Activated naive CD8-positive, alpha-beta T cell treated with anti-CD3 and anti-CD28 coated beads for 36 hours (primary cell): ENCODE measurements at regions not wholly inside any gene's neighbourhood (a gene's known extent, or its start where the extent isn't known, plus 50 kb on each side); places are given as distances from the start of the nearest gene placed in this dataset.
"Not testable (repeated sequence)": the region's sequence is repeated elsewhere in the genome, so short reads cannot be mapped to it uniquely, and the experiment has no call there.

Experiments
- DNase-seq: peaks from one replicate; pipeline ENCODE4 v3.0.0; 2021
- H3K27ac Mint-ChIP-seq: one replicate; pipeline ENCODE4 v1.8.0; 2022; ENCODE audit warnings: mild to moderate bottlenecking, moderate library complexity, mixed read lengths
- H3K27me3 Mint-ChIP-seq: one replicate; pipeline ENCODE4 v1.8.0; 2022; ENCODE audit warnings: mild to moderate bottlenecking, mixed read lengths
- H3K36me3 Mint-ChIP-seq: one replicate; pipeline ENCODE4 v1.8.0; 2021; ENCODE audit warnings: mild to moderate bottlenecking, mixed read lengths
- H3K4me1 Mint-ChIP-seq: one replicate; pipeline ENCODE4 v1.8.0; 2021; ENCODE audit warnings: mixed read lengths
- H3K4me3 Mint-ChIP-seq: one replicate; pipeline ENCODE4 v1.8.0; 2022; ENCODE audit warnings: mild to moderate bottlenecking, moderate library complexity, mixed read lengths
- H3K9me3 Mint-ChIP-seq: one replicate; pipeline ENCODE4 v1.8.0; 2022; ENCODE audit warnings: mixed read lengths

DNA sequence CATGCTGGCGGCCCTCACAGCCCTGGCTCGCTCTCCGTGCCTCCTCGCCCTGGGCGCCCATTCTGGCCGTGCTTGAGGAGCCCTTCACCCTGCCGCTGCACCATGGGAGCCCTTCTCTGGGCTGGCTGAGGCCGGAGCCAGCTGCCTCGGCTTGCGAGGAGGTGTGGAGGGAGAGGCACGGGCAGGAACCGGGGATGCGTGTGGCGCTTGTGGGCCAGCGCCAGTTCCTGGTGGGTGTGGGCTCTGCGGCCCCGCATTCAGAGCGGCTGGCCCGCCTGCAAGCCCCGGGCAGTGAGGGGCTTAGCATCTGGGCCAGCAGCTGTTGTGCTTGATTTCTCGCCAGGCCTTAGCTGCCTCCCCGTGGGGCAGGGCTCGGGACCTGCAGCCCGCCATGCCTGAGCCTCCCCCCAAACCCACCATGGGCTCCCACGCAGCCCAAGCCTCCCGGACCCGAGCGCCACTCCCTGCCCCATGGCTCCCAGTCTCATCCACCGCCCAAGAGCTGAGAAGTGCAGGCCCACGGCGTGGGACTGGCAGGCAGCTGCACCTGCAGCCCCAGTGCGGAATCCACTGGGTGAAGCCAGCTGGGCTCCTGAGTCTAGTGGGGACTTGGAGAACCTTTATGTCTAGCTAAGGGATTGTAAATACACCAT, 163.4 kb upstream of the LRRC4C start:
- H3K4me1 Mint-ChIP-seq, result no peaks in the 10 kb centered on the region
- H3K9me3 Mint-ChIP-seq, result peaks cover 13% of the 10 kb centered on the region
- no peak overlapping the region for H3K4me3 Mint-ChIP-seq
- H3K27ac Mint-ChIP-seq, result no peak overlapping the region
- H3K27me3 Mint-ChIP-seq, result no peaks in the 10 kb centered on the region
- DNase-seq, result no peak
- no peaks in the 10 kb centered on the region for H3K36me3 Mint-ChIP-seq

DNA sequence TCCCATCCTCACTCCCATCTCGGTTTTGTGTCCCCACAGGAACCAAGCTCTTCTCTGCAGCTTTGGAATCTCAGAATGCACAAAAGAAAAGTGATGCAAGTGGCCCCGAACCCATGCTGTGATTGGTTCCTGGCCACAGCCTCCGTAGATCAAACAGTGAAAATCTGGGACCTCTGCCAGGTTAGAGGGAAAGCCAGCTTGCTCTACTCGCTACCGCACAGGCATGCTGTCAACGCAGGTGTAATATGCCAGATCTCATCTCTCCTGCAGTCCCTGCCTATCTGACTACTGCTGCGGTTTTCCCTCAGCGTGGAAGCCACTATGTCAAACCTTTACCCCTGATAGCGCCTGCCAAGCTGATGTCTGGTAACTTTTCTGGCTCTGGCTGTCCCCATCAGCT, 200.5 kb upstream of the LRRC4C start:
- DNase-seq, result no peak
- H3K27ac Mint-ChIP-seq, result no peak overlapping the region
- H3K4me3 Mint-ChIP-seq, result no peak overlapping the region
- no peaks in the 10 kb centered on the region for H3K36me3 Mint-ChIP-seq
- H3K9me3 Mint-ChIP-seq, result peaks cover 13% of the 10 kb centered on the region
- H3K27me3 Mint-ChIP-seq, result no peaks in the 10 kb centered on the region
- H3K4me1 Mint-ChIP-seq, result no peaks in the 10 kb centered on the region

- H3K4me3 Mint-ChIP-seq, result no peak overlapping the region
- no peaks in the 10 kb centered on the region for H3K36me3 Mint-ChIP-seq
- no peak for DNase-seq
- peaks cover 9% of the 10 kb centered on the region for H3K9me3 Mint-ChIP-seq
- no peaks in the 10 kb centered on the region for H3K27me3 Mint-ChIP-seq
- no peak overlapping the region for H3K27ac Mint-ChIP-seq
- H3K4me1 Mint-ChIP-seq, result no peaks in the 10 kb centered on the region
These were observed 201.1 kb upstream of the LRRC4C start for GRCh38 chr11:41660585-41660984.

DNA sequence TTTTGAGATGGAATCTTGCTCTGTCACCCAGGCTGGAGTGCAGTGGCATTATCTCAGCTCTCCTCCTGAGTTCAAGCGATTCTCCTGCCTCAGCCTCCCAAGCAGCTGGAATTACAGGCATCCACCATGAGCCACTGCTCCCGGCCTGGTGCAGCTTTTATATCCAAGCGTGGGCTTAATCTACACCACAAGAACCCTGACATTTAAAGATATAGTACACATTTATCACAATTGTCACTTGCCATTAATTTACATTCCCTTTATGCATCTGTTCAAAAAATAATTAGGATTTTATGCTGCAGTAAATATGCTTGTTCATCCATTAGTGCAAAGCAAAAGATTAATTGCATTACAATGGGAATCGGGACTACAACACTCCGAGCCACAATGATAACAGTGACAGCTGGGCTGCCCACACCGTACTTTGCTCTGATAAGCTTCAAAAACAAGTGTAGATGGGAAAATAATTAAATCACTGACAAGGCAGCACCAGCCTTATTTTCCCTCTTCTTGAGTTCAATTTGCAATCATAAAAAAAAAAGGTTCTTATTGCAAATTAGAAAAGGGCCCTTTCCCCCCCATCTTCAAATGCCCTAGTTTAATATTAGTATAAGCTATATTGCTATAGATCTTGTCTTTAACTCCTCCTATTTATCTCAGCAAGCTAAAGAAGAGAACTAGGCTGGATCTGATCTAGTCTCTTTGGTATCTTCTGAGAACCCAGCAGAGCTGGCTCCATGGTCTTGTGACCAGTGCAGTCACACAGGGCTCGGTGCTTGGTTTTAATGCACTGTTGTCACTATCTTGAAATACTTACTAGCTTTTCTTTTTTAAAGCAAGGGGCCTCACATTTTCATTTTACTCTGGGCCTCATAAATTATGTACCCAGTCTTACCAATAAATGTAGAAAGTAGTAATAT, 206.2 kb upstream of the LRRC4C start:
- Mint-ChIP-seq H3K9me3 (peaks cover 6% of the 10 kb centered on the region), H3K27ac (no peak overlapping the region), H3K27me3 (no peaks in the 10 kb centered on the region), H3K36me3 (no peaks in the 10 kb centered on the region), H3K4me1 (no peaks in the 10 kb centered on the region), H3K4me3 (no peak overlapping the region)
- no peak for DNase-seq

DNA sequence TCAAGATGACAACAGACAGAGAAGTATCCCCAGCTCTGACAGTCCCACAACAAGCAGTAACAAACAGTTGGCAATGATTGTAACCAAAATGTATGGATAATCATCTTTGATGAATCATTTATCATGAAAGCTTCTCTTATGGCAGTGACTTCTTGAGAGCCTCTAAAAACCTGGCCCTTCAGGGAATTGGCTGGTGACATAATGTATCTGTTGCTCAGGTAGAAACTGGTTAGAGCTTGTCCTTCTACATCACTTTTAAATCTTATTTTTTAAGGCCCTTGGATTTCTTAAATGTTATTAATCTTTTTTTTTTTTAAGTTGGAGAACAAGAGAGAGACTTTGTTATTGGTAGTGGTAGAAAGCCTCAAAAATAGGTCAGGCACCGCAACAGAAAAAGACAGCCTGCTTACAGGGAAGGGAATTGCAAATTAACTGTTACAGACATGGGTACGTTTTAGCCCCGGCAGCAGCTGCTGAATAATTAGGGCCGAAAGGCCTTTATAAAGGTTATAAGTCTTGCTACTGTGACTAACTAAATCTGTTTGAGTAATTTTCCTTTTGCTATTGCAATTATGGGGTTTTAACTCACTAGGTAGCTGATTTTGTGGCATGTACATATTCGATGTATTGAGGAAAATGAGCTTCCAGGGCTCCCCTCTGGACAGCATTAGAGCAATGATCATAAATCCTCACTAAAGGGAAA, 207.7 kb upstream of the LRRC4C start:
- H3K4me1 Mint-ChIP-seq, result no peaks in the 10 kb centered on the region
- H3K36me3 Mint-ChIP-seq, result no peaks in the 10 kb centered on the region
- peaks cover 9% of the 10 kb centered on the region for H3K9me3 Mint-ChIP-seq
- no peaks in the 10 kb centered on the region for H3K27me3 Mint-ChIP-seq
- DNase-seq, result no peak
- no peak overlapping the region for H3K4me3 Mint-ChIP-seq
- H3K27ac Mint-ChIP-seq, result no peak overlapping the region

GRCh38 chr11:41675205-41675604, 215.8 kb upstream of the LRRC4C start:
- Mint-ChIP-seq H3K36me3 (no peaks in the 10 kb centered on the region), H3K9me3 (peaks cover 5% of the 10 kb centered on the region), H3K27ac (no peak overlapping the region), H3K27me3 (no peaks in the 10 kb centered on the region), H3K4me3 (no peak overlapping the region), H3K4me1 (no peaks in the 10 kb centered on the region)
- no peak for DNase-seq

- no peaks in the 10 kb centered on the region for H3K4me1 Mint-ChIP-seq
- no peak for DNase-seq
- no peak overlapping the region for H3K4me3 Mint-ChIP-seq
- no peak overlapping the region for H3K27ac Mint-ChIP-seq
- peaks cover 8% of the 10 kb centered on the region for H3K9me3 Mint-ChIP-seq
- no peaks in the 10 kb centered on the region for H3K36me3 Mint-ChIP-seq
- no peaks in the 10 kb centered on the region for H3K27me3 Mint-ChIP-seq
These were observed 253.6 kb upstream of the LRRC4C start for GRCh38 chr11:41713030-41713429.

DNA sequence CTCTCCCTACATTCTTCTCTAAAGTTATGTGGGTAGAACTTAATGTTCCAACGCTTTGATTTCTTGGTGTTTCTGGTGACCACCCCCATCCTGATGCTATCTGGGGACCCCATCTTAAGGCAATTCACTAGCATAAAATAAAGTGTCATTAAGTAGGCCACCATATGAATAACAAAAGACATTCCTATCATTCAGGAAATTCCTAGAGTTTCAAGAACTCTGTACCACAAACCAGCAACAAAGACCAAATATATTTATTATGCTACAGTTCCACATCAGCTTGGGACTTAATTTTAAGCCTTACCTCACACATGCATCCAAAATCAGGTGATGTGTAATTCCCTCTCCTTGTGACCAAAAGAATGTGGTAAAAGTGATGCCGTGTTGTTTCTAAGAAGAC, 254.6 kb upstream of the LRRC4C start:
- DNase-seq, result no peak
- H3K9me3 Mint-ChIP-seq, result peaks cover 8% of the 10 kb centered on the region
- H3K27ac Mint-ChIP-seq, result no peak overlapping the region
- no peaks in the 10 kb centered on the region for H3K36me3 Mint-ChIP-seq
- H3K4me1 Mint-ChIP-seq, result no peaks in the 10 kb centered on the region
- no peaks in the 10 kb centered on the region for H3K27me3 Mint-ChIP-seq
- H3K4me3 Mint-ChIP-seq, result no peak overlapping the region

DNA sequence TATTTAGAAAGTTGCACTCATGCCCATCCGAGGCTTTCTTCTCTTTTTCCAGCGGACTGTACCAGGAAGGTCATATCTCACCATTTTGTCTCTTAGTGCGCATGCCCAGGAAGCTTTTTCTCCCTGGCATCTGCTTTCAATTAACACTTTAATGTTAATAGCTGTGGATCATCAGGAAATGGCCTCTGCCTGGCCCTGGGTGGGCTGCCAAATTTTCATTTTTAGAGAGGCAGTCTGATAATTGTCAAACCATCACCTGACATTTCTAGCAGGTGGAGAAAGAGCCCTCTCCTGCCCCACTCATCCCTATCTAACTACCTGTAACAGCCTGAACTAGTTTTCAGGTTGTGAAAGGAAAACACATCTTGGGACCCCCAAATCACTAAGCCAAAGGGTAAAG, 257.4 kb upstream of the LRRC4C start:
- H3K4me1 Mint-ChIP-seq, result no peaks in the 10 kb centered on the region
- no peaks in the 10 kb centered on the region for H3K27me3 Mint-ChIP-seq
- no peaks in the 10 kb centered on the region for H3K36me3 Mint-ChIP-seq
- H3K27ac Mint-ChIP-seq, result no peak overlapping the region
- peaks cover 10% of the 10 kb centered on the region for H3K9me3 Mint-ChIP-seq
- H3K4me3 Mint-ChIP-seq, result no peak overlapping the region
- no peak for DNase-seq

DNA sequence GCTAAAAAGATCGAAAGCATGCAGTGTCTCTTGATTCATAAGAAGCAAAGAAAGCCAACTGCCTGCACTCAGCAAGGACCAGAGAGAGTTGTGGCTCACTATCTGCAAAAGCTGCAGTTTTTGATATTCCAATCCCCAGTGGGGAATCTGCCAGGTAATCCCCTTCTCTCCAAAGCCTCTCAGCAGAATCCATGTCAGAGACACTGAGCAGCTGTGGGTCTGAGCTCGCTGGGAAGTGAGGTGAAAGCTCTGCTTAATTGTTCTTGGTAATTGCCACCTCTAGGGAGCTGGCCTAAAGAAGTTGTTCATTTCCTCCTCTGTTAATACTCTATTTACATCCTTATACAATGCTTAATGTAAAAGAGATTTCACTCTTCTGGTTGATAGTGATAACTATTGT, 261.3 kb upstream of the LRRC4C start:
- Mint-ChIP-seq H3K4me3 (no peak overlapping the region), H3K27me3 (no peaks in the 10 kb centered on the region), H3K36me3 (no peaks in the 10 kb centered on the region), H3K4me1 (no peaks in the 10 kb centered on the region), H3K9me3 (peaks cover 22% of the 10 kb centered on the region), H3K27ac (no peak overlapping the region)
- DNase-seq, result no peak

- H3K4me1 Mint-ChIP-seq, H3K4me3 Mint-ChIP-seq, DNase-seq, H3K27ac Mint-ChIP-seq, H3K36me3 Mint-ChIP-seq, H3K27me3 Mint-ChIP-seq: not testable (repeated sequence)
- peaks cover 24% of the 10 kb centered on the region for H3K9me3 Mint-ChIP-seq
These were observed 268.7 kb upstream of the LRRC4C start for GRCh38 chr11:41728161-41728560.

DNA sequence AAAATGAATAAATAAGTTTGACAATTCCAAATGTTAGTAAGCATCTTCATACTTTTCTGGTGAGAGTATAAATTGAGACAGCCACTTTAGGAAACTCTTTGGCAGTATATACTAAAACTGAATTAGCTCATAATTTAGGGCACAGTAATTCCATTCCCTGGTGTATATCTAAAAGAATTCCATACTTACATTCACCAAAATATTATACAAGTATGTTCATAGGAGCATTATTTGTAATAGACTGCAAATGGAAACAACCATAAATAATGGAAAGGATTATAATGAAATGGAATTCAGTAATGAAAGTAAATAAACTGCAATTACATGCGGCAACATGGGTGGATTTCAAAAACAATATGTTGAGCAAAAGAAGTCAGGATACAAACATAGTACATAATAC, 315.8 kb upstream of the LRRC4C start:
- Mint-ChIP-seq H3K27ac (no peak overlapping the region), H3K27me3 (no peaks in the 10 kb centered on the region), H3K4me1 (no peaks in the 10 kb centered on the region), H3K9me3 (peaks cover 16% of the 10 kb centered on the region), H3K4me3 (no peak overlapping the region), H3K36me3 (no peaks in the 10 kb centered on the region)
- no peak for DNase-seq

- DNase-seq, result no peak
- Mint-ChIP-seq H3K36me3 (no peaks in the 10 kb centered on the region), H3K4me1 (no peaks in the 10 kb centered on the region), H3K27ac (no peak overlapping the region), H3K9me3 (peaks cover 17% of the 10 kb centered on the region), H3K4me3 (no peak overlapping the region), H3K27me3 (no peaks in the 10 kb centered on the region)
These were observed 320.0 kb upstream of the LRRC4C start for GRCh38 chr11:41779401-41779960.

GRCh38 chr11:41781441-41781840, 322.0 kb upstream of the LRRC4C start:
- Mint-ChIP-seq H3K36me3 (no peaks in the 10 kb centered on the region), H3K4me3 (no peak overlapping the region), H3K9me3 (peaks cover 17% of the 10 kb centered on the region)

More at GRCh38 chr11:41781441-41781840, 322.0 kb upstream of the LRRC4C start:
- Mint-ChIP-seq H3K27ac (no peak overlapping the region), H3K4me1 (no peaks in the 10 kb centered on the region), H3K27me3 (no peaks in the 10 kb centered on the region)
- no peak for DNase-seq
